T-cell (primary cell): ENCODE measurements at regions not wholly inside any gene's neighbourhood (a gene's known extent, or its start where the extent isn't known, plus 50 kb on each side); places are given as distances from the start of the nearest gene placed in this dataset.

Experiments used
- ATAC-seq, 4 experiments: fragments of 200-7000 bp in 3 of 4; fragments of 150-1000 bp in 1 of 4; cut with Tn5 transposase; replicated peaks in 1 of 4; 1 replicate in 3 of 4; 2 replicates in 1 of 4; pipeline ENCODE4 v1.10.0; 2021; ENCODE audit warnings: moderate library complexity in 3 of 4, mild to moderate bottlenecking in 2 of 4, moderate number of reproducible peaks in 1 of 4
- CTCF ChIA-PET, 2 donors: fragments of 300-600 bp; sonication (Branson Sonifier 250); formaldehyde crosslinking; loops; one replicate each; lab custom pipeline; 2022; ENCODE audit warnings: antibody characterized with exemption in 2 of 2; lab: Charles Lee
- POLR2A ChIA-PET, 2 donors: fragments of 300-600 bp; sonication (Branson Sonifier 250); formaldehyde crosslinking; loops; one replicate each; lab custom pipeline; 2022; ENCODE audit warnings: antibody characterized with exemption in 2 of 2; lab: Charles Lee
- DNase-seq, 35 experiments: peaks; one replicate each; pipeline versions ENCODE4 v3.0.0 to v3.0.0-alpha.2; 2013 to 2023
- H3K27ac ChIP-seq: one replicate; pipeline ENCODE4 v1.5.1; 2013; ENCODE audit warnings: low read length
- H3K27me3 ChIP-seq, 2 experiments: replicated peaks in 1 of 2; 1 replicate in 1 of 2; 2 replicates in 1 of 2; pipeline versions ENCODE4 v1.6.1 to v1.7.0; 2013; ENCODE audit warnings: low read length in 1 of 2, mixed read lengths in 1 of 2; ENCODE audit not compliant: control insufficient read depth in 2 of 2, insufficient read depth in 2 of 2; ENCODE audit errors: extremely low read depth in 1 of 2
- H3K36me3 ChIP-seq, 2 donors: 1 replicate in 1 of 2; 2 replicates in 1 of 2; pipeline versions ENCODE4 v1.6.1 to v1.7.0; 2013; ENCODE audit warnings: low read length in 1 of 2; ENCODE audit not compliant: control insufficient read depth in 2 of 2, insufficient read depth in 1 of 2; ENCODE audit errors: extremely low read depth in 1 of 2
- H3K4me1 ChIP-seq, 2 experiments: 1 replicate in 1 of 2; 2 replicates in 1 of 2; pipeline versions ENCODE4 v1.6.1 to v1.7.0; 2013; ENCODE audit warnings: low read length in 2 of 2, mixed read lengths in 1 of 2; ENCODE audit not compliant: insufficient read depth in 2 of 2, control insufficient read depth in 1 of 2; ENCODE audit errors: extremely low read depth in 1 of 2
- H3K4me3 ChIP-seq, 2 donors: 1 replicate in 1 of 2; 2 replicates in 1 of 2; pipeline versions ENCODE4 v1.5.1 to v1.7.0; 2013; ENCODE audit warnings: mild to moderate bottlenecking in 2 of 2, low read length in 1 of 2, moderate library complexity in 1 of 2; ENCODE audit not compliant: control insufficient read depth in 1 of 2; ENCODE audit errors: extremely low read depth in 1 of 2
- H3K9me3 ChIP-seq: 2 replicates; pipeline ENCODE4 v1.7.0; 2013
- H3K27ac Mint-ChIP-seq, 2 donors: one replicate each; pipeline ENCODE4 v1.8.0; 2020 to 2021; ENCODE audit warnings: mild to moderate bottlenecking in 2 of 2, mixed read lengths in 2 of 2
- H3K27me3 Mint-ChIP-seq, 2 donors: one replicate each; pipeline ENCODE4 v1.8.0; 2021 to 2022; ENCODE audit warnings: mixed read lengths in 2 of 2
- H3K36me3 Mint-ChIP-seq: one replicate; pipeline ENCODE4 v1.8.0; 2021; ENCODE audit warnings: mixed read lengths
- H3K4me1 Mint-ChIP-seq, 3 donors: one replicate each; pipeline ENCODE4 v1.8.0; 2020 to 2022; ENCODE audit warnings: mixed read lengths in 3 of 3, mild to moderate bottlenecking in 1 of 3
- H3K4me3 Mint-ChIP-seq, 3 donors: one replicate each; pipeline ENCODE4 v1.8.0; 2020 to 2022; ENCODE audit warnings: mild to moderate bottlenecking in 3 of 3, mixed read lengths in 3 of 3, moderate library complexity in 3 of 3
- H3K9me3 Mint-ChIP-seq, 3 donors: one replicate each; pipeline ENCODE4 v1.8.0; 2020 to 2022; ENCODE audit warnings: mixed read lengths in 3 of 3
- WGBS: methylation state at CpG from one replicate; pipeline ENCODE4 v1.1.5; 2013; ENCODE audit warnings: missing lambda C conversion rate; ENCODE audit not compliant: insufficient coverage; 5-methylcytosine and 5-hydroxymethylcytosine counted together

GRCh38 chr6:62940848-62941247 lies 270.4 kb upstream of the FKBP1C start:
- no peak overlapping the region for H3K27ac Mint-ChIP-seq
- Histone ChIP-seq H3K4me3 (no peak overlapping the region), H3K27me3 (no peaks in the 10 kb centered on the region), H3K36me3 (no peaks in the 10 kb centered on the region), H3K27ac (no peak overlapping the region), H3K9me3 (peaks cover 2% of the 10 kb centered on the region), H3K4me1 (no peaks in the 10 kb centered on the region)
- no peak for DNase-seq
- POLR2A ChIA-PET, result no interaction called here
- 46% methylated on average over 3 of the region's 3 CpGs for WGBS
- ATAC-seq, result no peak
- H3K4me1 Mint-ChIP-seq, result no peaks in the 10 kb centered on the region
- H3K4me3 Mint-ChIP-seq, result no peak overlapping the region
- no peaks in the 10 kb centered on the region for H3K36me3 Mint-ChIP-seq
- H3K9me3 Mint-ChIP-seq, result peaks cover under 1 to 10% (median 4%) of the 10 kb centered on the region in 3 donors
- CTCF ChIA-PET, result no interaction called here
- H3K27me3 Mint-ChIP-seq, result no peaks in the 10 kb centered on the region

GRCh38 chr6:62942000-62942399 lies 269.3 kb upstream of the FKBP1C start:
- no peaks in the 10 kb centered on the region for H3K4me1 ChIP-seq
- ChIA-PET CTCF (no interaction called here), POLR2A (no interaction called here)
- H3K27me3 ChIP-seq, result no peaks in the 10 kb centered on the region
- Mint-ChIP-seq H3K27ac (no peak overlapping the region), H3K27me3 (no peaks in the 10 kb centered on the region), H3K36me3 (no peaks in the 10 kb centered on the region), H3K9me3 (peaks cover 0 to 9% (median 4%) of the 10 kb centered on the region in 3 donors), H3K4me1 (no peaks in the 10 kb centered on the region), H3K4me3 (no peak overlapping the region)
- H3K27ac ChIP-seq, result no peak overlapping the region
- no CpG with 5 or more reads among the region's 3 CpGs for WGBS
- DNase-seq (no peak), ATAC-seq (no peak)
- H3K4me3 ChIP-seq, result no peak overlapping the region
- peaks cover 2% of the 10 kb centered on the region for H3K9me3 ChIP-seq
- H3K36me3 ChIP-seq, result no peaks in the 10 kb centered on the region

- no peaks in the 10 kb centered on the region for H3K36me3 Mint-ChIP-seq
- Histone ChIP-seq H3K36me3 (no peaks in the 10 kb centered on the region), H3K9me3 (no peaks in the 10 kb centered on the region), H3K4me1 (no peaks in the 10 kb centered on the region), H3K4me3 (no peak overlapping the region), H3K27ac (no peak overlapping the region), H3K27me3 (no peaks in the 10 kb centered on the region)
- H3K4me1 Mint-ChIP-seq, result no peaks in the 10 kb centered on the region
- ChIA-PET CTCF (interaction anchor here in 1 of 2 donors (0.7 kb wide), 1 partner anchor 126 kb away, joined by 3 read pairs; no protein-coding TSS in a partner anchor), POLR2A (no interaction called here)
- 71% methylated on average over 1 of the region's 2 CpGs for WGBS
- no peak for ATAC-seq
- DNase-seq, result no peak
- H3K27ac Mint-ChIP-seq, result no peak overlapping the region
- H3K27me3 Mint-ChIP-seq, result no peaks in the 10 kb centered on the region
- peaks cover 0 to 8% (median 3%) of the 10 kb centered on the region in 3 donors for H3K9me3 Mint-ChIP-seq
- H3K4me3 Mint-ChIP-seq, result no peak overlapping the region
These were observed 242.4 kb upstream of the FKBP1C start for GRCh38 chr6:62968834-62969233.

- no peaks in the 10 kb centered on the region for H3K9me3 ChIP-seq
- Mint-ChIP-seq H3K27ac (no peak overlapping the region), H3K4me3 (no peak overlapping the region), H3K36me3 (no peaks in the 10 kb centered on the region), H3K27me3 (no peaks in the 10 kb centered on the region), H3K9me3 (peaks cover 3 to 6% (median 4%) of the 10 kb centered on the region in 3 donors), H3K4me1 (no peaks in the 10 kb centered on the region)
- ChIA-PET POLR2A (no interaction called here), CTCF (no interaction called here)
- ATAC-seq (no peak), DNase-seq (no peak)
- H3K36me3 ChIP-seq, result no peaks in the 10 kb centered on the region
- no peaks in the 10 kb centered on the region for H3K4me1 ChIP-seq
- no peaks in the 10 kb centered on the region for H3K27me3 ChIP-seq
- WGBS, result no CpG with 5 or more reads among the region's 1 CpG
- H3K27ac ChIP-seq, result no peak overlapping the region
- no peak overlapping the region for H3K4me3 ChIP-seq
These were observed 239.2 kb upstream of the FKBP1C start for GRCh38 chr6:62971976-62972658.

- H3K27me3 Mint-ChIP-seq, result no peaks in the 10 kb centered on the region
- no peaks in the 10 kb centered on the region for H3K9me3 ChIP-seq
- ChIA-PET CTCF (no interaction called here), POLR2A (no interaction called here)
- no peak overlapping the region for H3K27ac ChIP-seq
- no peaks in the 10 kb centered on the region for H3K36me3 ChIP-seq
- DNase-seq, result no peak
- no peaks in the 10 kb centered on the region for H3K27me3 ChIP-seq
- no peaks in the 10 kb centered on the region for H3K4me1 ChIP-seq
- no peak overlapping the region for H3K4me3 Mint-ChIP-seq
- no peak for ATAC-seq
- H3K36me3 Mint-ChIP-seq, result no peaks in the 10 kb centered on the region
- peaks cover 4 to 7% (median 6%) of the 10 kb centered on the region in 3 donors for H3K9me3 Mint-ChIP-seq
- H3K27ac Mint-ChIP-seq, result no peak overlapping the region
- H3K4me1 Mint-ChIP-seq, result no peaks in the 10 kb centered on the region
- no peak overlapping the region for H3K4me3 ChIP-seq
- WGBS, result no CpG with 5 or more reads among the region's 1 CpG
These were observed 236.8 kb upstream of the FKBP1C start for GRCh38 chr6:62974452-62974851.

- Histone ChIP-seq H3K27me3 (no peaks in the 10 kb centered on the region), H3K4me1 (no peaks in the 10 kb centered on the region), H3K9me3 (no peaks in the 10 kb centered on the region), H3K27ac (no peak overlapping the region), H3K36me3 (no peaks in the 10 kb centered on the region), H3K4me3 (no peak overlapping the region)
- POLR2A ChIA-PET, result no interaction called here
- Mint-ChIP-seq H3K36me3 (no peaks in the 10 kb centered on the region), H3K4me1 (no peaks in the 10 kb centered on the region), H3K27me3 (no peaks in the 10 kb centered on the region), H3K4me3 (no peak overlapping the region), H3K9me3 (peaks cover 4 to 15% (median 5%) of the 10 kb centered on the region in 3 donors), H3K27ac (no peak overlapping the region)
- DNase-seq (no peak), ATAC-seq (no peak)
- CTCF ChIA-PET, result no interaction called here
These were observed 234.7 kb upstream of the FKBP1C start for GRCh38 chr6:62976566-62976965.

- Histone ChIP-seq H3K4me1 (no peaks in the 10 kb centered on the region), H3K27ac (no peak overlapping the region), H3K36me3 (no peaks in the 10 kb centered on the region), H3K27me3 (no peaks in the 10 kb centered on the region), H3K9me3 (no peaks in the 10 kb centered on the region), H3K4me3 (no peak overlapping the region)
- Mint-ChIP-seq H3K4me3 (no peak overlapping the region), H3K36me3 (no peaks in the 10 kb centered on the region), H3K27ac (no peak overlapping the region), H3K4me1 (no peaks in the 10 kb centered on the region), H3K9me3 (peaks cover 3 to 12% (median 4%) of the 10 kb centered on the region in 3 donors), H3K27me3 (no peaks in the 10 kb centered on the region)
- ATAC-seq (no peak), DNase-seq (no peak)
- ChIA-PET POLR2A (no interaction called here), CTCF (no interaction called here)
- WGBS, result no CpG with 5 or more reads among the region's 2 CpGs
These were observed 232.3 kb upstream of the FKBP1C start for GRCh38 chr6:62978920-62979319.
